GF-D8 (cell line): ENCODE measurements at regions not wholly inside any gene's neighbourhood (a gene's known extent, or its start where the extent isn't known, plus 50 kb on each side); places are given as distances from the start of the nearest gene placed in this dataset.

Source experiments
- DNase-seq: peaks from one replicate; lab custom pipeline; 2025; lab: John Stamatoyannopoulos, UW

DNA sequence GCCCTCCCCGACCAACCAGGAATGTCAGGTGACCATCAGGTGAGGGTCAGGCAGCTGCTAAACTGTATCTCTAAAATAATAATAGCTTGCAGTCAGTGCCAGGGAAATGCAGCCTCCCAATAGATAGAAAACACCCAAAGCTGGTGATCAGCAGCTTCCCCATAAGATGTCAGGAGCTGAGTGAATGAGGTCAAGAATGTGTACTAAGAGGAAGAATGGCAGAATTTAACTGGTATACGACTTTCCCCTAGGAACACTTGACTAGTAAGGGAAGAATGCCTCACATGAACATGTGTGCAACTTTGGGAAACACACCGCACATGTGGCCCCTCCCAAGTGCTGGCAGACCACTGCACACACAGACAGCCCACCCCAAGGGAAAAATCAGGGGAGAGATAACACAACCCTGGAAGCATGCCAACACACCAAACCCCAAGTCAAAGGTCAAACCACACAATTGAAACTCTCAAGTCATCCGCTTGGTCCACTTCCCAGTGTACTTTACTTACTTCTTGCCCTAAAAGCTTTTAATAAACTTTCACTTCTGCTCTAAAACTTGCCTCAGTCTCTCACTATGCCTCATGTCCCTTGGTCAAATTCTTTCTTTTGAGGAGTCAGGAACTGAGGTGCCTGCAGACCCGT is 806.5 kb downstream of the OTOL1 start:
- no peak for DNase-seq

DNA sequence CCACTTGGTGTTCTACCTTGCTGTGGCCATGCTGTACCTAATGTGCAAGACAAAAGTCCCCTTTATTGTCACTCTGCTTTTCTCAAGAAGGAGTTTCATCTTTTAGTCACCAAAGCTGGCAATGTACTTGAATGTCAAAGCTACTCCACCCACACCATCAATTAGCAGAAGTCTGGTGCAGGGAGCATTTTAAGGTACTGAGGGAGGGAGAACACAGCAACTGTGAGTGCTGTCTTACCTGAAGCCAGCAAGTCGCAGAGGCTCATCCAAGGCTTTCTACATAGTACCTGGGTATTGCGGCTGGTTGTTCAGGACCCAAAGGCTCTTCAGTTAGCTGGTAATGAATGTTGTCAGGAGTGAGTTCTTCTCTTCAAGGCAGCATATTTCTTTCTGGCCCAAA is 820.4 kb downstream of the OTOL1 start:
- no peak for DNase-seq

DNA sequence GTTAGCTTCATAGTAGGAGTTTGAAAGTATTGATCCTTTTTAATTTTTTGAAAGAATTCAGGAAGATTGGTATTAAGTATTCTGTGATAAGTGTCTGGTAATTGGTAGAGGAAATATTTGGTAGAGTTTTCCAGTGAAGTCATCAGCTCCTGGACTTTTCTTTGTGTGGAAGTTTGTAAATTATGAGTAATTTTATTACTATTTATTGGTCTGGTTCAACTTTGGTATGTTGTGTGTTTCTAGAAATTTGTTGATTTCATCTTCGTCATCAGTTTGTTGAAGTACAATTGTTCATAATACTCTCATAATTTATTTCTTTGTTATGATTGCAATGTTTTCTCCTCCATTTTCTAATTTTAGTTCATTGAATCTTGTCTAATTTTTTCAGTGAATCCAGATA is 832.0 kb downstream of the OTOL1 start:
- DNase-seq = no peak

DNA sequence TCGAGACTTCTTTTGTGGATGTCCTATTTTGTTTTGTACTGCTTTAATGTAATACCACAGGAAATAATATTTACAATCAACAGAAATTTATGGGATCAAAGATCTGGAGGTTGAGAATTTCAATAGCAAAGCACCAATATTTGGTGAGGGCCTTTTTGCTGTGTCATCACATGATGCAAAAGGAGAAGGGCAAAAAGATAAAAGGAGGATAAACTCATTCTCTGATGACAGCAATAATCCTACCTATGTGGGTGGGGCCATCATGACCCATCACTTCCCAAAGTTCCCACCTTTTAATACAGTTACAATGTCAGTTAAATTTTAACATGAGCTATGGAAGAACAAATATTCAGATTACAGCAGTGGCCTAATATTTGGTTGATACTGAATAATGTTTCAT is 832.9 kb downstream of the OTOL1 start:
- DNase-seq = no peak

DNA sequence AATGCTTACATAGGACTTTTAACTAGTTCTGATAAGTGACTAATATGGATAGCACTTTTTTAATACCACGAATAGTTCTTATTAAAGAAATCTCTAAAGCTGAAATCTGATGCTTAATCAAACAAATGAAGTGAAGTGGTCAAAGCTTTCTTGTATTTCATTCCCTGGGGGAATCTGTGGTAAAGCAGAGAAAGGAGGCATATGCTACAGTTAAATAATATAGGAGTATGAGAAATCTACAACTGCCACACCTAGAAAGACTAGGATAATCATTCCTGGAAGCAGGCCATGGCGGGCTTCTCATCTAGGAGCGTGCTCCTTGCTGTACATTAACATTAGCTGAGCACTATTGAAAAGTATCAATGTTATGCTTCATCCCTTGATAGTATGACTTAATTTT is 835.7 kb downstream of the OTOL1 start:
- DNase-seq = no peak

DNA sequence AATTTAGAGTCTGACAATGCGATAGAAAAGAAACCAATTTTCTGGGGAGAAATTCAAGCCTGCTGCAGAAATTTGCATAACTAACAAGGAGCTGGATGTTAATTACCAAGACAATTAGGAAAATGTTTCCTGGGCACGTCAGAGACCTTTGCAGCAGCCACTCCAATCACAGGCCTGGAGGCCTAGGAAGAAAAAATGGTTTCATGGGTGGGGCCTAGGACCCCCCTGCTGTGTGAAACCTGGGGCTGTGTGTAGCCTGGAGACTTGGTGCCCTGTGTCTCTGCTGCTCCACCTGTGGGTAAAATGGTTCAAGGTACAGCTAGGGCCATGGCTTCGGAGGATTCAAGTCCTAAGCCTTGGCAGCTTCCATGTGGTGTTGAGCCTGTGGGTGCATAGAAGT is 837.9 kb downstream of the OTOL1 start:
- DNase-seq = no peak

DNA sequence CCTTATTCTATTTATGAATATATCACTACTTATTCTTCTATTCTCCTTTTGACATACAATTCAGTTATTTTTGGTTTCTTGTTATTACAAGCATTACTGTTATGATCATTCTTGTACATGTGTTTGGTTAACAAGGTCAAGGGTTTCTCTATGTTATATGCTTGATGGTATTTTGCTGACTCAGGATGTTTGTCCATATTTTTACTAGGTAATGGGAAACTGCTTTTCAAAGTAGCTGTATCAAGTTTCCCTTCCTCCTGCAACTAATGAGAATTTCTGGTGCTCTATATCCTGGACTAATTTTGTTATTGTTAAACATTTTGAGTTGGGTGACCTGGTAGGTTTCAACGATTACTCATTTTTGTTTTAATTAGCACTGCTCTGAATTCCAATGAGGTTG is 841.0 kb downstream of the OTOL1 start:
- DNase-seq = no peak

DNA sequence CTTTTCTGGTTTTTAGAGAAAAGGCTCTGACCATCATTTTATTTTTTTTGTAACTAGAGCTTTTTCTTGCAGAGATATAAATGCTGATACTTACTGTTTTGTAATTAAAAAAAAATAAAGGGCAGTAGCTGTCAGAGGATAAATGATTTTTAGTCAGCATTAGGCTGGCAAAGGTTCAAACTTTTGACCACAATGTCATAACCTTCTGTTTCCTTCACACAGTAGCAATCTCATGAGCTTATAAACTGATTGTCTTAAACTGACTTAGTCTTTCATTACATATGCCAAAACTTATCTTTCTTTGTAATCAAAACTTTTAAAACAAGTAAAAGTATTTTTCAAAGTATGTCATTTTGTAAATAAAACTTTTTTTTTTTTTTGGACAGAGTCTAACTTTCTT is 841.9 kb downstream of the OTOL1 start:
- no peak for DNase-seq

DNA sequence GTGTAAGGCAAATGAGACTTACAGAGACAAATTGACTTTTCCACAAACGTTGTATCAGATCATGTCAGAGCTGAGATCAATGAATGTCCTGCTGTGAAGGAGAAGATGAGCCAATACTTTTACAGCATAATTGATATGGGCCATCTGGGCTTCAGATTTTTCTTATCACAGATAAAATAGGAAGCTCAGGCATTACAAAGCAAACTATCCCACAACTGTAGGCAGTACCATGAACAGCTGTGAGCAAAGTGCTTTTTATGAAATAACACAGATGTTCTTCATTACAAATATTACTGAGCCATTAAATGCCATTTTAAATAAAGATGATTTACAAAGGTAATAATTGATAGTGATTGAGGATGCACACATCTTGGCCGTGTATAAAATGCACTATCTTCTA is 852.3 kb downstream of the OTOL1 start:
- DNase-seq = no peak

DNA sequence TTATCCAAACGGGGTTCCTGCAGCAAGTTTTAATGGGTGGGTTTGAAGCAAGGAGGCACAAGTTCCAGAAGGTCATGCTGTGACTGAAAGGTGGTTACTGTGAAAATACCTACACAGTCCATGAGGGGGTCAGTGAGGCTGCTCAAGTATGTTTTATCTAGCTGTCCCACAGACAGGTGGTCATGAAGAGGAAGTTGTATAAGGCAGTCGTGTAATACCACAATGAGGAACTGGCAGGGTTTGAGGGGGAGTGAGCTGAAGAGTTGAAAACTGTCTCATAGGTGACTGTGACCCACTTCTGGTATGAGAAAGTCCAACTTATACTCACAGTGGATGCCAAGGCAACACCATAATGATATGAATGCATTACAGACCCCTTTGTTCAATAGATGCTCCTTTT is 856.8 kb downstream of the OTOL1 start:
- peak; percentile 50 for DNase-seq

DNA sequence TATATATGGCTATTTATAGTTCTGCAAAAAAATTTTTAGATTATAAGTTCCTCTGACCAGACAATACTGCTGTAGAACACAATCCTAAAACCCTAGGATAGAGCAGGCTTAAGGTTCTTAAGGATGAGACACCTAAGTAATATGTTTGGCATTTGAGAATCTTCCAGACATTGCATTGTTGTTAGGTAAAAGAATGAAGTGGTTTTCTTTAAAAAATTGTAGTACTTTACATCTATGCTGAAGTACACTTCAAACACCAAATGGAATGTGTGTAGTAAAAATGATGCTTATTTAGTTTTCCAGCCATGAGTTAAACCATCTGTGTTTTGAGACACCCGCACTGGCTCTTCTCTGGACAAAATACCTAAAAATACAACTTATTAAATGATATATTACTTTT is 857.7 kb downstream of the OTOL1 start:
- DNase-seq = no peak

DNA sequence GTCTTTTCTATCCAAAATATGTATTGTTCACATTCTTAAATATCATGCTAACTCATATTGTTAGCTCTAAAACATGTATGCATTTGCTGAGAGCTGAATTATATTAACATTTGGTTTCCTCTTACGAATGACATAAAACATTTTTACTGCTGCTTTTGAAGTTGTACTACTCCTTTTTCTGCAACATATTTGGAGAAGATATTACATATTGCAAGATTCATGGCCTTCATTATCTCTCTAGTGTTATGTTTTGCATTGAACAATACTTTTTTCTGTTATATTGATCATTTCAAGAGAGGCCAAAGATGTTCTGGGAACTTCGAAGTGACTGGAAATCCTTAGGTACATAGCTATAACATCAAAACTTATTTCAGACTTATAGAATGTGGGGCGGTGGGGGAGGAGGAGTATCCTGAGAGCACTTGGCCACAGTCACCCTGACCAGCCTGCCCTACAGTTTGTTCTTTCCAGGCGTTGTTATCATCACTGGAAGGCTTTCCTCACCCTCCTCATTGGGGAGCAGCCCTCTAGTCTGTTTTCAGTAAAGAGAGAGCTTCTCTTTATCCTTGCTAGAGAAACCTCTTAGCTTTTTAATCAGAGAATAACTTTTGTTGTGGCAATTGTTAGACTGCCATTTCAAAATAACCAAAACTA is 868.6 kb downstream of the OTOL1 start:
- no peak for DNase-seq

DNA sequence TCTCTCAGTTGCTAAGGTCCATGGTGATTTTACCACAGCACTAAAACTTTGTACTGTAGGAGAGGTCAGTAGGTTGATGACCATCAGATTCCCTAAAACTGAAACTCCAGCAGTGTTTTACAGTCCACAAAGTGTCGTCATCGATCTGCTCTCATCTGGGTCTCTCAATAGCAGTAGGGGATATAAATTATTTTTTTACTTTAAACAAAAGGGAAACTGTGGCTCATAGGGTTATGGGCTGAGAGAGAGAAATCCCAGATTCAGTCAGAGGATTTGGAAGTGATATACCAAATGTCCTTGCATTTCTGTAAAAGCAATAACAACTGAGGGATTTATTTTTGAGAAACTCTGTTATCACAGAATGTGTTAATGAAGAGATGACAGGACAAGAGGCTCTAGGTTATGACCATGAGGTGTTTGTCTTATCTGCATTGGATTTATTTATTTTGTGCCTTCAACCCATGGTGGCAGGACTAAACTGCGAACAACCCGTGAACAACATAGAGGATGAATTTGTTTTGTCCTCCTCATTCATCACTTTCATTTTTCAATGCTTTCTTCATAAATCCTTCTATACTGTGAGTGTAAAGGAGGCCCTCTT is 869.7 kb downstream of the OTOL1 start:
- no peak for DNase-seq

DNA sequence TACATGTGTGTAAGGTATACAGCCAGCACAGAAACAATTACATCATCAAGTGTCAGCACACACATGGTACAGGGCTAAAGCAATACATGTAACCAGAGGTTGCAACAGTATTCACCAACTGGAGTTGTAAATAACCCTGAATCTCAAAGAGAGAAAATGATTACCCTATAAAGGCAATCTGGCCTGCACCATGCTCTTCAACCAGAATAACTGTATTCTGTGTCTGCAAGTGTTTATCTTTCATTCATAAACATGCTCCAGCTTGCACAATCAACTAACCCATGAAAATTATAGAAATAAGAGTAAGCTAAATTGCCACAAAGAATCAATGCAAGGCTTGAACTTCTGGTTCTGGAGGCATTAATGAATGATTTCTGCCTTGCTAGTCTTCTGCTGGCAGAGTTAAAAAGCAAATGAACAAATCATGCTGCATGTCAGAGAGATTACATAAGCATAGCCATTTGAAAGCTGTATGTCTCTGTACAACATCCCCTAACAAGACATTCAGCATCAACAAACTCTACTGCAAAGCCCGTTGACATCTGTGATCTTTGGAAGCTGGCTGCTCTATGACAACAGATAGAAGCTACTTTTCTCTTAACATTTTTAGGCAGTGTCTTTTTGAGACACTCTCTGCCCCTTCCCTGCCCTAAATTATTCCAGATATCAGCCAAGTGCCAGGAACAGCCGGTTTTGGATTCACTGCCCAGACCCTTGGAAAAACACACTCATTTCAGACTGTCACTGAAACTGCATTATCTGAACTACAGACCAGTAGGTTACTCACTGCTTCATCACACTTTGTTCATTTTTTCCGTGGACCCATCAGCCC is 871.0 kb downstream of the OTOL1 start:
- DNase-seq = no peak

DNA sequence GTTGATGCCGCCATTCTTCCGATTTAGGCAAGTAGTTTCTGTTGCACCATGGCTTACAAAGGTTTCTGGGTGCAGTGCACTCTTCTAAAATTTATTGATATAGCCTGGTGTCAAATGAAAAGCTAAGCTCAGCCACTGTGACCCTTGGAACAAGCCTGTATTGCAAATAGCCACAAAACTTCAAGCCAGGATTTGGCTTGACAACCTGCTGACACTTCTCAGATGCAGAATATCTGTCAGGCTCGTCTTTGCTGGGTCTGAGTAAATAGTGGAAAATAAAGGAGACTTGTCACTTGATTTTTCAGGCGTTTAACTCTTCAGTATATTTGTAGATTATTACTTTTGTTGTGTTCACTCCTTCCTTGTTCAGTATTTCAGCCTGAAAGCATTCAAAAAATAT is 871.8 kb downstream of the OTOL1 start:
- DNase-seq = no peak

DNA sequence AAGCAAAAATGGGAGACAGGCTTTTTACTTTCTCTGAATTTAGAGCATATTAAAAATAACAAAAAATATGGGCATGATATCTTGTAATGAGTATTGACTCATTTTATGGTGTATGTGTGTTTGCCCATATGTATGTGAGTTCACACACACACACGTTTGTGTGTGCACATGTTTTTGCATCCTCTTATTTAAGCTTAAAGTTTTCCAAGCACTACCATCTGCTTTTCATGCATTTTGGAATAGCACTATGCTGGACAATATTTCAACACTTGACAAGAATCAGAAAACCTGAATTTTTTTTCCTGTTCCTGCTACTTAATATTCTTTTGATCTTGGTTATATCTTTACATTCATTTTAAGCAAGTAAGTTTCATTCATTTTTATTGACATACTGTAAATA is 872.7 kb downstream of the OTOL1 start:
- DNase-seq = no peak

DNA sequence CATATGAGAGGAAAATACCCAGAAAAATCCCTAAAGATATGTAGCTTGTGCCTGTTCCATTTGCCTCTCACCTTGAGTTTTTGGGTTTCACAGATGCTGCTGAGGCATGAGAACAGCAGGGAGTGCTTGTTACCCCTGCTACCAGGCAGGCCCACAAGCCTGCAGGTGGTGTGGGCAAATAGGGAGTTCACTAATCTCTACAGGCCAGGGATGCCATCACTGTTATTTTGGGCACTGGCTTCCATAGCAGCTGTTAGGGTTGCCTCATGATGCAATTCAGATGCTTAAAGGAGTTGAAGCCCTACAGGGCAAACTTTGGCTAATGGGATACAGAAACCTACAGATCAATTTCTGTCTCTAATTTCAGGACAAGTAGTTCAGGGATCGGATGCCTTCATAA is 873.5 kb downstream of the OTOL1 start:
- no peak for DNase-seq

DNA sequence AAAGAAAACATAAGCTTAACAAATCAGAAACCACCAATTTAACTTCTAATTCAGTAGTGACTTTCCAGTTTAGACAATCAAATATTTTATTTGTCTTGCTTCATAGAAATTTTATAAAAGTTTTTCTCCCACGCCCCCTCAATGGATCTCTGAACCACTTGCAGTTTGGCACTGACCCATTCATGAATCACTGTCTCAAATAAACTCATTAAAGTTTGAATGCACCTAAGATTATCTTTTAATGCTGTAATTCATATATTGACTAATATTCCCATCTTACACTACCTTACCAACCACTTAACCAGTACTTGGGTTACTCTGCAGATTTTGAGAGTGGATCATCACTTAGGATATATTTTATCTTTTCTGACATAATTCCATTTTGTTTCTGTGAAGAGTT is 880.2 kb downstream of the OTOL1 start:
- no peak for DNase-seq

DNA sequence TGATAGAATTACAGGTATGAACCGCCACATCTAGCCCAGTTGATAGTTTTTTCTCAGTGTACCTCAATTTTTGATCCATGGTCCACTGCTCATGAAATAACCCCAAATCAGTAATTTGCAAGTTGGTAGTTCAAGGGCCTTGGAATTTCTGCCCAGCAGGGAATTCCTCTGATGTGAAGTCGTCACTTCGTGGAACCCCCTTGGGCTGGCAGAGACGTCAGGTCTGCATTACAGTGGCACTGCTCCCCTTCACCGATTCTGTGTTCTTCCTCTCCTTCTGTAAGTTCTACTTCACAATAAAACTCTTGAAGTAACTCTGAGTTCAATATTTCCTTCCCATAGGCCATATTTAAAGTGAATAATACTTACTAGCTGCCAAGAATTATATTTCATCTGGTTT is 881.0 kb downstream of the OTOL1 start:
- DNase-seq = no peak

DNA sequence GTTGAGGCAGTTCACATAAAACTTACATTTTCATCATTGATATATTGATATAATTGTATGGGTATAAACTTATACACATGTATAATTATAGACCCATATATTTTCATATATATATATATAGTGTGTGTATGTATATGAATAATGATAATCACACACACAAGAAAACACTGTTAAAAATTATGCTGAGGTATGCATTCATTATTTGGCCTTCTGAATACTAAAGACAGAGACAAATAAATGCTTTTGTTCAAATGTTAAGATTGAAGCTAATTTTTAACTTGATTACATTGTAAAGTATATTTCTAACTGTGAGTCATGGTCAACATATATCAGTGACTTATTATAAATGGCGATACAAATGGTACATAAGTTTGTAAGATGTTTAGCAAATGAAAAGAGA is 888.8 kb downstream of the OTOL1 start:
- no peak for DNase-seq

DNA sequence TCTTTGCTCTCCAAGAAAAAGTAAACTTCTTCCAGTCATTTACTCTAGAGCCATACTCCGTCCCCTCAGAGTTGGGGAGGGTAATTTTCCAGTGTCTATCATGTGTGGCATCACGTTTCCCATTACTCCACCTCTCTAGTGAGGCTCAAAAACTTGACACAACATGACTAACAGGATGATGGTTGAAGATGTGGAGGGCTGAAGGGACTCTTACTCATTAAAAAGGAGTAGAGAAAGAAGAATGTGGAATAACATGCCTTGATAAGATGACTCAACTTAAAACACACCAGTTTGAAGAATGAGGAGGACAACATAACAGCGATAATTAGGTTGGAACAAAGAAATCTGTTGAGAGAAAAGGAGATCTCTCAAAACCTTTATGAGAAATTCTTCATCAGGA is 894.3 kb downstream of the OTOL1 start:
- DNase-seq = no peak

DNA sequence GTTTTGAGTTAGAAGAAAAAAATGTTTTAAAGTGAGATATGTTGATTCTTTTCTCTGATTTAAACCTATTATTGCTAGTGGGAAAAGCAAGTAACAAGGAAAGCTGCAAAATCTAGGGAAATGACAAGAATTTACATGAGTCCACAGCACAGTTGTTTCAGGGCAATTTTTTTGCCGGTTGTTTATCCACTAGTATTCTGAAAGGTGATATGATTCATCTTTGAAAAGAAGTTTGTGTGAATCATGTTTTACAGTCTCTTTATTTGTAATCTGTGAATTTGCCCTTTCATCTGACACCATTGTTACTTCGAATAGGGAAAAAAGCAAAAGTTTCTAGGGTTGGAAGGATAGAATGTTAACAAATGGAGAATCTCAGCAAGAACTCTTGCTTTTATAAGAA is 894.7 kb downstream of the OTOL1 start:
- no peak for DNase-seq

DNA sequence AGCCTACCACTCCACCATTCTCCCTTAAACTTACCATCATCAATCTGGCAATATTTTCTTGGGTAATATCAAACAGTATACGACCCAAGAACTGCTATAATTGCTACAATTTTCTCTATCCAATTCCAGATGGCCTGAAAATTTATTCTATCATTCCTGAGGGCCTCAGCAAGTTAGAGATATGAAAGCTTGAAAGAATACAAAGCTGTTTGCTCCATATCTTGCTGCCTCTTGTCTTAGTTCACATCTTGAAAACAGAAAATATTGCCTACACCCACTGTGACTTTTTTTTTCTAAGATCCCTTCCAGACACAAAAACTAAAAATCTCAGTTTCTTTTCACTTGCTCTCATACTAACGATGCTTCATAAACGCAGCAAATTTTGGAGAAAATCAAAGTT is 898.9 kb downstream of the OTOL1 start:
- DNase-seq = no peak
